ENCODE measurements at regions not wholly inside any gene's neighbourhood (a gene's known extent, or its start where the extent isn't known, plus 50 kb on each side); places are given as distances from the start of the nearest gene placed in this dataset.

GRCh38 chr16:5589812-5590373 is 492.3 kb upstream of the EEF2KMT start:
- TF ChIP-seq ZNF274 (IDR thresholded peaks at IDR 0.05; ENCODE audit: low read depth, low read length) = no peak
- TF ChIP-seq SUZ12 (IDR thresholded peaks at IDR 0.05; ENCODE audit: extremely low read depth, insufficient read depth, insufficient read length) = no peak
- no peak for TF ChIP-seq YY1 (IDR thresholded peaks at IDR 0.05; ENCODE audit: insufficient read depth, insufficient read length)
